Astrocyte (in vitro differentiated cells and primary cell): ENCODE measurements at regions not wholly inside any gene's neighbourhood (a gene's known extent, or its start where the extent isn't known, plus 50 kb on each side); places are given as distances from the start of the nearest gene placed in this dataset.

Experiments
- DNase-seq: peaks from one replicate; pipeline ENCODE4 v3.0.0-alpha.2; 2010; ENCODE audit warnings: low read depth
- FAIRE-seq: peaks from 2 replicates; lab custom pipeline; 2011; peaks lifted over from hg19 to GRCh38; lab: Jason Lieb, UNC
- H2AFZ ChIP-seq: 2 replicates; pipeline ENCODE4 v1.6.0; 2012; ENCODE audit warnings: low read depth, low read length, inconsistent platforms
- H3K27ac ChIP-seq: 2 replicates; pipeline ENCODE4 v1.5.1; 2011; ENCODE audit warnings: low read depth, low read length, inconsistent platforms
- H3K27me3 ChIP-seq: 2 replicates; pipeline ENCODE4 v1.6.0; 2011; ENCODE audit warnings: low read length, inconsistent platforms; ENCODE audit not compliant: insufficient read depth
- H3K36me3 ChIP-seq: 2 replicates; pipeline ENCODE4 v1.5.1; 2011; ENCODE audit warnings: low read length, inconsistent platforms; ENCODE audit not compliant: insufficient read depth
- H3K4me1 ChIP-seq: 2 replicates; pipeline ENCODE4 v1.5.1; 2011; ENCODE audit warnings: low read length, inconsistent platforms; ENCODE audit not compliant: insufficient read depth
- H3K4me2 ChIP-seq: 2 replicates; pipeline ENCODE4 v1.6.0; 2012; ENCODE audit warnings: low read length, inconsistent platforms
- H3K4me3 ChIP-seq: 2 replicates; pipeline ENCODE4 v1.5.1; 2011; ENCODE audit warnings: low read depth, mild to moderate bottlenecking, low read length, inconsistent platforms; ENCODE audit not compliant: insufficient read depth
- H3K79me2 ChIP-seq: 2 replicates; pipeline ENCODE4 v1.6.0; 2012; ENCODE audit warnings: mild to moderate bottlenecking, low read length, inconsistent platforms; ENCODE audit not compliant: insufficient read depth
- H3K9ac ChIP-seq: 2 replicates; pipeline ENCODE4 v1.6.0; 2012; ENCODE audit warnings: mild to moderate bottlenecking, low read length, inconsistent platforms
- H3K9me3 ChIP-seq: 2 replicates; pipeline ENCODE4 v1.5.1; 2012; ENCODE audit warnings: low read depth, mild to moderate bottlenecking, low read length, inconsistent platforms; ENCODE audit not compliant: insufficient read depth
- H4K20me1 ChIP-seq: 2 replicates; pipeline ENCODE4 v1.6.0; 2012; ENCODE audit warnings: low read length, inconsistent platforms; ENCODE audit not compliant: insufficient read depth
- H3K27ac Mint-ChIP-seq: one replicate; pipeline ENCODE4 v1.8.0; 2021; ENCODE audit warnings: mild to moderate bottlenecking, mixed read lengths; ENCODE audit not compliant: unreplicated experiment
- H3K27me3 Mint-ChIP-seq: one replicate; pipeline ENCODE4 v1.8.0; 2021; ENCODE audit warnings: low read depth, mixed read lengths; ENCODE audit not compliant: unreplicated experiment
- H3K36me3 Mint-ChIP-seq: one replicate; pipeline ENCODE4 v1.8.0; 2021; ENCODE audit warnings: low read depth, mixed read lengths; ENCODE audit not compliant: unreplicated experiment
- H3K4me1 Mint-ChIP-seq: one replicate; pipeline ENCODE4 v1.8.0; 2021; ENCODE audit warnings: low read depth, mixed read lengths; ENCODE audit not compliant: unreplicated experiment
- H3K4me3 Mint-ChIP-seq: one replicate; pipeline ENCODE4 v1.8.0; 2021; ENCODE audit warnings: mild to moderate bottlenecking, moderate library complexity, mixed read lengths; ENCODE audit not compliant: unreplicated experiment
- H3K9me3 Mint-ChIP-seq: one replicate; pipeline ENCODE4 v1.8.0; 2021; ENCODE audit warnings: mild to moderate bottlenecking, mixed read lengths; ENCODE audit not compliant: unreplicated experiment
- EZH2 ChIP-seq: IDR thresholded peaks from 2 replicates; pipeline ENCODE4 v1.6.1; 2012; ENCODE audit warnings: mild to moderate bottlenecking, low read length, inconsistent platforms; ENCODE audit not compliant: insufficient read depth
- TF ChIP-seq, protein P1 (sequence below): IDR thresholded peaks from 2 replicates; pipeline ENCODE4 v1.5.1; 2011; ENCODE audit warnings: low read depth, mild to moderate bottlenecking, inconsistent platforms, low read length, moderate library complexity; ENCODE audit not compliant: insufficient read depth

DNA sequence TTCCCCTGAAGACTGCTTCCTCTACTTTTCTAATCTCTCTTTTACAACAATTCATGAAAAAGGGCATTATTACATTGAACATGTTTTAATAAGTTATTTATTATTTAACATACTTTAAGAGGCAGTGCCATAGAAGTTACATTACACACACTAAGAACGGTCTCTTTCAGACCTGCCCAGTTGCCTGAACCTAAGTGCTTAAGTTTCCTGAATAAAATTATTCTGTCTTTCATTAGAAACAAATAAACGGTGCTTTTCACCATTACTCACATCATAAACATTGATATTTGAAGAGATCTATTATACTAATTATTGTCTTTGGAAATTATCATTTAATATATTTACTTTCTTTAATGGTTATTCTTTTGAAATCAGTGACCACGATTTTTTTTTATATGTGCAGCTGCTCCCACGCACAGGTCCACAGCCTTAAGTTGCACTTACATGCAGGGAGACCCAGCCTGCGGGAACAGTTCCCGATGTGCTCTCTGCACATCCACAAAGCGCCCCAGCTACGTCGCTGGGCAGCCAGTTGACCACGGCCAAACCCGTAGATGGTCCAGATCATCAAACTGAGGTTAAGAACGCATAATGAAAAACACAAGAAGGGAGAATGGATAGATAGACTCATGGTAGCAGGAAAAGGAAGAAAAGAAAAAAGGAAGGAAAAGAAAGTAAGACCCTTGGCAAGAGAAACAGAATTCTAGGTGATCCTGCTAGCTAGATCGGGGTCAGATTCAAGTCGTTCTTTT lies 437.0 kb upstream of the MGMT start:
- Histone ChIP-seq H3K36me3 (no peaks in the 10 kb centered on the region), H3K4me2 (no peak overlapping the region), H3K27ac (no peak overlapping the region), H3K4me3 (no peak overlapping the region), H2AFZ (no peak overlapping the region), H3K79me2 (no peaks in the 10 kb centered on the region), H3K9me3 (no peaks in the 10 kb centered on the region), H3K27me3 (peaks cover 3% of the 10 kb centered on the region), H3K4me1 (no peaks in the 10 kb centered on the region), H3K9ac (no peak overlapping the region), H4K20me1 (no peaks in the 10 kb centered on the region)
- Mint-ChIP-seq H3K4me1 (peaks cover 2% of the 10 kb centered on the region), H3K4me3 (no peak overlapping the region), H3K9me3 (no peaks in the 10 kb centered on the region), H3K36me3 (no peaks in the 10 kb centered on the region), H3K27ac (no peak overlapping the region), H3K27me3 (peaks cover 25% of the 10 kb centered on the region)
- no peak for FAIRE-seq
- TF ChIP-seq, protein P1, sequence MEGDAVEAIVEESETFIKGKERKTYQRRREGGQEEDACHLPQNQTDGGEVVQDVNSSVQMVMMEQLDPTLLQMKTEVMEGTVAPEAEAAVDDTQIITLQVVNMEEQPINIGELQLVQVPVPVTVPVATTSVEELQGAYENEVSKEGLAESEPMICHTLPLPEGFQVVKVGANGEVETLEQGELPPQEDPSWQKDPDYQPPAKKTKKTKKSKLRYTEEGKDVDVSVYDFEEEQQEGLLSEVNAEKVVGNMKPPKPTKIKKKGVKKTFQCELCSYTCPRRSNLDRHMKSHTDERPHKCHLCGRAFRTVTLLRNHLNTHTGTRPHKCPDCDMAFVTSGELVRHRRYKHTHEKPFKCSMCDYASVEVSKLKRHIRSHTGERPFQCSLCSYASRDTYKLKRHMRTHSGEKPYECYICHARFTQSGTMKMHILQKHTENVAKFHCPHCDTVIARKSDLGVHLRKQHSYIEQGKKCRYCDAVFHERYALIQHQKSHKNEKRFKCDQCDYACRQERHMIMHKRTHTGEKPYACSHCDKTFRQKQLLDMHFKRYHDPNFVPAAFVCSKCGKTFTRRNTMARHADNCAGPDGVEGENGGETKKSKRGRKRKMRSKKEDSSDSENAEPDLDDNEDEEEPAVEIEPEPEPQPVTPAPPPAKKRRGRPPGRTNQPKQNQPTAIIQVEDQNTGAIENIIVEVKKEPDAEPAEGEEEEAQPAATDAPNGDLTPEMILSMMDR, result no peak
- TF ChIP-seq EZH2, result no peak
- no peak for DNase-seq

DNA sequence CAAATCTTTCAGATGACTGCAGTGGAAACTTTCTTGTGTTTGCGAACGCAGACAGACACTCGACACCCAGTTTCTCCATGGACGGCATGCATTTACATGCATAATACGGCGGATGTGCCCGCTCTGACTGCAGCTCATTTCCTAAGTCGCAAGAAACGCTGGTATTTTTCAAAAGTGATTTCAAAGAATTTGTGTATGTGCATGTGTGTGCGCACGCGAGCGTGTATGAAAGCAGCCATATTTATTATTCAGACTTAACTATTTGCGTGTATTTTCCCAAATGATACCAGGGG lies 436.5 kb upstream of the MGMT start:
- Histone ChIP-seq H3K27ac (no peak overlapping the region), H3K36me3 (no peaks in the 10 kb centered on the region), H3K79me2 (no peaks in the 10 kb centered on the region), H3K4me2 (no peak overlapping the region), H3K9ac (no peak overlapping the region), H2AFZ (no peak overlapping the region), H3K27me3 (peaks cover 3% of the 10 kb centered on the region), H3K4me3 (no peak overlapping the region), H3K9me3 (no peaks in the 10 kb centered on the region), H3K4me1 (no peaks in the 10 kb centered on the region), H4K20me1 (no peaks in the 10 kb centered on the region)
- Mint-ChIP-seq H3K9me3 (no peaks in the 10 kb centered on the region), H3K27ac (no peak overlapping the region), H3K36me3 (no peaks in the 10 kb centered on the region), H3K4me1 (peaks cover 2% of the 10 kb centered on the region), H3K27me3 (peaks cover 25% of the 10 kb centered on the region), H3K4me3 (no peak overlapping the region)
- TF ChIP-seq, protein P1, result no peak
- no peak for TF ChIP-seq EZH2
- no peak for FAIRE-seq
- no peak for DNase-seq
